ENCODE measurements at regions not wholly inside any gene's neighbourhood (a gene's known extent, or its start where the extent isn't known, plus 50 kb on each side); places are given as distances from the start of the nearest gene placed in this dataset.

GRCh38 chr5:174622067-174622466 is 102.3 kb upstream of the MSX2 start:
- ChIA-PET POLR2A (no interaction called here), CTCF (no interaction called here), RAD21 (ENCODE audit: low non-redundant PET in 1 of 2, low total read pairs in 2 of 2, uncharacterized antibody in 2 of 2, unreplicated experiment in 2 of 2) (no interaction called here)
- Histone ChIP-seq H3K36me3 (ENCODE audit: control insufficient read depth in 1 of 2, insufficient read depth in 2 of 2, low read length in 2 of 2) (no peaks in the 10 kb centered on the region), H3K9me3 (ENCODE audit: control insufficient read depth in 1 of 2, insufficient read depth in 1 of 2, low read depth in 1 of 2, low read length in 2 of 2) (no peaks in the 10 kb centered on the region), H3K9me2 (ENCODE audit: insufficient read depth) (no peaks in the 10 kb centered on the region), H3K27me3 (ENCODE audit: insufficient read depth, low read length) (peaks cover 3% of the 10 kb centered on the region; the same call in 1 of the 2 replicates), H3K9ac (ENCODE audit: low read length) (no peak overlapping the region), H3K27ac (ENCODE audit: low read depth, low read length) (no peak overlapping the region), H3K4me2 (ENCODE audit: low read length) (no peak overlapping the region), H4K20me1 (ENCODE audit: insufficient read depth) (no peaks in the 10 kb centered on the region), H3K4me1 (ENCODE audit: control insufficient read depth in 1 of 2, insufficient read depth in 2 of 2, low read length in 2 of 2) (peaks cover 0 to 3% of the 10 kb centered on the region in 2 experiments; a peak in 1 of 4 replicates), H3K4me3 (replicated peaks in 1 of 2; ENCODE audit: low read depth in 1 of 2, low read length in 2 of 2) (no peak overlapping the region), H3K79me2 (ENCODE audit: insufficient read depth, low read length) (no peaks in the 10 kb centered on the region), H2AFZ (ENCODE audit: low read depth, low read length, poor library complexity, severe bottlenecking) (no peak overlapping the region)
- TF ChIP-seq ZBTB33 (IDR thresholded peaks at IDR 0.05; ENCODE audit: extremely low read depth, insufficient replicate concordance, low read length) (no peak), POLR2A (IDR thresholded peaks at IDR 0.05; ENCODE audit: borderline replicate concordance, extremely low read depth, insufficient read depth, insufficient read length) (no peak), ZNF274 (IDR thresholded peaks at IDR 0.05; ENCODE audit: low read depth, low read length) (no peak), ATF3 (IDR thresholded peaks at IDR 0.05) (no peak), POLR2AphosphoS5 (IDR thresholded peaks at IDR 0.05; ENCODE audit: low read depth, low read length) (no peak)
- no TSS peak for BruUV-seq (replicated peaks)
- intact Hi-C loops (cut with micrococcal nuclease), result no loop called here
- ATAC-seq (no peak), DNase-seq (ENCODE audit: low read depth, low spot score) (no peak)

- intact Hi-C loops (cut with micrococcal nuclease), result no loop called here
- H3K27ac ChIP-seq (ENCODE audit: low read depth, low read length), result no peak overlapping the region
- BruUV-seq (replicated peaks), result no TSS peak
- H3K4me2 ChIP-seq (ENCODE audit: low read length), result no peak overlapping the region
- TF ChIP-seq RAD21 (IDR thresholded peaks at IDR 0.05; ENCODE audit: low read depth), result no peak
- TF ChIP-seq EGR1 (IDR thresholded peaks at IDR 0.05; ENCODE audit: low read depth), result no peak
- TF ChIP-seq ZFX (IDR thresholded peaks at IDR 0.05), result no peak
- TF ChIP-seq CTCF (IDR thresholded peaks at IDR 0.05 in 2 of 3, conservative IDR thresholded peaks at IDR 0.05 in 1 of 3; ENCODE audit: borderline replicate concordance in 1 of 3, insufficient read depth in 1 of 3, low read depth in 2 of 3, low read length in 2 of 3), result no peak
- no peak for TF ChIP-seq POLR2AphosphoS5 (IDR thresholded peaks at IDR 0.05; ENCODE audit: low read depth, low read length)
- no peak for TF ChIP-seq SIN3A (IDR thresholded peaks at IDR 0.05; ENCODE audit: low read depth)
- TF ChIP-seq YY1 (IDR thresholded peaks at IDR 0.05; ENCODE audit: extremely low read depth, insufficient replicate concordance, low read depth, low read length), result no peak
- no peak for TF ChIP-seq POLR2A (IDR thresholded peaks at IDR 0.05; ENCODE audit: borderline replicate concordance, extremely low read depth, insufficient read depth, insufficient read length)
- TF ChIP-seq ATF3 (IDR thresholded peaks at IDR 0.05), result no peak
- no peaks in the 10 kb centered on the region for H3K4me1 ChIP-seq (ENCODE audit: control insufficient read depth in 1 of 2, insufficient read depth in 2 of 2, low read length in 2 of 2)
- no peaks in the 10 kb centered on the region for H3K9me3 ChIP-seq (ENCODE audit: control insufficient read depth in 1 of 2, insufficient read depth in 1 of 2, low read depth in 1 of 2, low read length in 2 of 2)
- RAD21 ChIA-PET (ENCODE audit: low non-redundant PET in 1 of 2, low total read pairs in 2 of 2, uncharacterized antibody in 2 of 2, unreplicated experiment in 2 of 2), result no interaction called here
- POLR2A ChIA-PET, result no interaction called here
- peaks cover 3% of the 10 kb centered on the region; the same call in 1 of the 2 replicates for H3K27me3 ChIP-seq (ENCODE audit: insufficient read depth, low read length)
- H3K9me2 ChIP-seq (ENCODE audit: insufficient read depth), result no peaks in the 10 kb centered on the region
- CTCF ChIA-PET, result no interaction called here
- no peak overlapping the region for H2AFZ ChIP-seq (ENCODE audit: low read depth, low read length, poor library complexity, severe bottlenecking)
- H3K36me3 ChIP-seq (ENCODE audit: control insufficient read depth in 1 of 2, insufficient read depth in 2 of 2, low read length in 2 of 2), result no peaks in the 10 kb centered on the region
- no peaks in the 10 kb centered on the region for H3K79me2 ChIP-seq (ENCODE audit: insufficient read depth, low read length)
- ATAC-seq (no peak), DNase-seq (ENCODE audit: low read depth, low spot score) (no peak)
- H4K20me1 ChIP-seq (ENCODE audit: insufficient read depth), result no peaks in the 10 kb centered on the region
- H3K9ac ChIP-seq (ENCODE audit: low read length), result no peak overlapping the region
- H3K4me3 ChIP-seq (replicated peaks in 1 of 2; ENCODE audit: low read depth in 1 of 2, low read length in 2 of 2), result no peak overlapping the region
These were observed 101.4 kb upstream of the MSX2 start for GRCh38 chr5:174623018-174623417.

Data from HCT116 (cell line).